GM19452 (cell line): ENCODE measurements at regions not wholly inside any gene's neighbourhood (a gene's known extent, or its start where the extent isn't known, plus 50 kb on each side); places are given as distances from the start of the nearest gene placed in this dataset.
"Not testable (repeated sequence)": the region's sequence is repeated elsewhere in the genome, so short reads cannot be mapped to it uniquely, and the experiment has no call there.

Experiments used
- ATAC-seq: cut with Tn5 transposase; IDR thresholded peaks from one replicate; pipeline ENCODE4 v1.9.1; 2021; ENCODE audit not compliant: unreplicated experiment

- no peak for ATAC-seq
These were observed 141.2 kb downstream of the LRRC3B start for GRCh38 chr3:26763723-26764122.

- ATAC-seq = no peak
These were observed 143.5 kb downstream of the LRRC3B start for GRCh38 chr3:26766031-26766430.

GRCh38 chr3:26768068-26768651 lies 145.6 kb downstream of the LRRC3B start:
- ATAC-seq = no peak

GRCh38 chr3:26799679-26800317 lies 177.2 kb downstream of the LRRC3B start:
- no peak for ATAC-seq

GRCh38 chr3:26807272-26807671 lies 184.7 kb downstream of the LRRC3B start:
- no peak for ATAC-seq

GRCh38 chr3:26825454-26825853 lies 202.9 kb downstream of the LRRC3B start:
- no peak for ATAC-seq

GRCh38 chr3:26827169-26827568 lies 204.6 kb downstream of the LRRC3B start:
- ATAC-seq = no peak

GRCh38 chr3:26838026-26838425 lies 215.5 kb downstream of the LRRC3B start:
- ATAC-seq = no peak

- ATAC-seq = no peak
These were observed 216.4 kb downstream of the LRRC3B start for GRCh38 chr3:26839001-26839400.

- ATAC-seq = no peak
These were observed 217.8 kb downstream of the LRRC3B start for GRCh38 chr3:26840272-26840870.

- ATAC-seq = no peak
These were observed 222.6 kb downstream of the LRRC3B start for GRCh38 chr3:26845194-26845593.

- ATAC-seq = no peak
These were observed 225.1 kb downstream of the LRRC3B start for GRCh38 chr3:26847680-26848079.

- no peak for ATAC-seq
These were observed 271.9 kb downstream of the LRRC3B start for GRCh38 chr3:26894443-26894842.

GRCh38 chr3:26915208-26915607 lies 292.6 kb downstream of the LRRC3B start:
- no peak for ATAC-seq

GRCh38 chr3:26920646-26921478 lies 298.3 kb downstream of the LRRC3B start:
- ATAC-seq = no peak

GRCh38 chr3:26931896-26932295 lies 309.3 kb downstream of the LRRC3B start:
- ATAC-seq = no peak

- no peak for ATAC-seq
These were observed 310.2 kb downstream of the LRRC3B start for GRCh38 chr3:26932752-26933151.

- not testable (repeated sequence) for ATAC-seq
These were observed 322.9 kb downstream of the LRRC3B start for GRCh38 chr3:26945480-26945879.

- ATAC-seq = no peak
These were observed 337.8 kb downstream of the LRRC3B start for GRCh38 chr3:26960382-26960781.

- ATAC-seq = peak; percentile 94
These were observed 340.2 kb downstream of the LRRC3B start for GRCh38 chr3:26962492-26963360.

- no peak for ATAC-seq
These were observed 340.8 kb downstream of the LRRC3B start for GRCh38 chr3:26963361-26963743.
